GM18505 (cell line): ENCODE measurements at regions not wholly inside any gene's neighbourhood (a gene's known extent, or its start where the extent isn't known, plus 50 kb on each side); places are given as distances from the start of the nearest gene placed in this dataset.

Experiments used
- ATAC-seq: cut with Tn5 transposase; IDR thresholded peaks from one replicate; pipeline ENCODE4 v1.9.1; 2021; ENCODE audit not compliant: unreplicated experiment
- POLR2A ChIP-seq: IDR thresholded peaks from 4 replicates; pipeline ENCODE4 v1.6.1; 2011; ENCODE audit warnings: borderline replicate concordance; ENCODE audit not compliant: insufficient read depth, insufficient read length; ENCODE audit errors: extremely low read depth

DNA sequence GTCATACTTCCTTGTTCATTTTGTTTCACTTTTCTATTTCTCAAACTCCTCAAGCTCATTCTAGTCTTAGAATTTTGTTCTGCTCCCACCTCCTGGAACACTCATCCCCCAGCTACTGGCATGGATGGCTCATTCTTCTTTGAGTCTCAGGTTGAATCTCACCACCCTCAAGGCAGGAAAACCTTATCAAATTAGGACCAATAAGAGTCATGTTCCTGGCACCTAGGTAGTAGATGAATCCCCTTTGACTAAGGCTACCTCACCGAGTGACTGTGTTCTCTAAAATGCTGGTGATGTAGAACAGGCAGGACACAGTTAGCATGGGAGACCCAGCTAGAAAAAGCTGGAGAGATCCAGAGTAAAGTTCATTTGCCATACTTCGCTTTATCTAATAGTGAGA lies 1050.8 kb upstream of the EEF2KMT start:
- no peak for ATAC-seq
- no peak for TF ChIP-seq POLR2A

DNA sequence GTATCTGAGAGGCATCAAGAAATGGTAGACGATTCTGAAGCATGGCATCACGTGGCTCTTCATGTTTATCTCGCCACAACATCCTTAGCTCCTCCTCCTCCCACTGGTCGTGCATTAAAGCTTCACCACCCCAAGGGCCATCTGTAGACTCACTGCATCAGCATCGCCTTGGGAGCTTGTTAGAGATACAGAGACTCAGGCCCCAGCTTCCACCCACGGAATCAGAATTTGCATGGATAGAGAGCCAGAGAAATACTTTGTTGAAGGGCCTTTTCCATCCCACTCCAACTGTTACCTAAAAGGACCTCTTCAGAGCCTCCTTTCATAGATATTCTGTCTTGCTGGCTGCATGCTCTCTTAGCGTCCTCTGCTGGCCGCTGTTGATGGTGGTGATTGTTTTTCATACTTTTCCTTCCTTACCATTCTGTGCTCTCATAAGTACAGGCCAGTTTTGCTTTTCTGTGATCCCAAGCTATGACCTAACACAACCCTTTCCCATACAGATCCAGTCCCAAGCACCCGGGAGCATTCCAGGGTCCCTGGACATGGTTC lies 1049.4 kb upstream of the EEF2KMT start:
- no peak for ATAC-seq
- TF ChIP-seq POLR2A: no peak

DNA sequence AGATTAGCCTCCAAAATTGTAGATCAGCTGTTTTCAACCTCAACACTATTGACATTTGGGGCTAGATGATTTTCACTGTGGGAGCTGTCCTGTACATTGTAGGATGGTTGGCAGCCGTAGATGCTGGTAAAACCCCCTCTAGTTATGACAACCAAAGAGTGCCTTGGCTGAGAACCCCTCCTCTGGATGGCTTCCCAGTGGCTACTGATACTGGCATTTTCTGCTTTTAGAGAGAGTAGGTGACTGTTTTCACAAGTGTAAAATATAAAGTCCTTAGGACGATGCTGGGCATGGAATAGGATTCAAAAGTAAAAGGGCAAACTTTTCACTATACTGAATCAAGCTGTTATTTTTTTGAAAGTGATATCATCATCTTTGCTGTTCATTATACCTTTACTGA lies 1048.8 kb upstream of the EEF2KMT start:
- no peak for ATAC-seq
- no peak for TF ChIP-seq POLR2A

DNA sequence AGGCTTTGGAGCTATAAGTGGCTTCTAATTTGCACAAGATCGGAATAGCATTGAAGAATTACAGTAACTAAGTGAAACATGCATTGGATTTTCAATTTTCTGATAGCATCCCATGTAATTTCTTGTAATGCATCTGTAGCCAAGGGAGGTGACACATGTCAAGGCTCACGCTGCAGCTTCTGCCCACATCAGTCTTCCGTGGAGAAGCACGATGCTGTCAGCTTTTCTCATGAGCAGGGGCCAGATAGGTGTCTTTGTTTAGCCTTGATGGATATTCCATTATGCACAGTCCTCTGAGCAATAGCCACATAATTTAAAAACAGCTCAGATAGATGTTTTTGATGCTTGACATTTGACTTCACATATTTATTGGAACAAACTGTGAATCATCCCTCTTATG lies 1046.9 kb upstream of the EEF2KMT start:
- ATAC-seq: no peak
- TF ChIP-seq POLR2A: no peak

DNA sequence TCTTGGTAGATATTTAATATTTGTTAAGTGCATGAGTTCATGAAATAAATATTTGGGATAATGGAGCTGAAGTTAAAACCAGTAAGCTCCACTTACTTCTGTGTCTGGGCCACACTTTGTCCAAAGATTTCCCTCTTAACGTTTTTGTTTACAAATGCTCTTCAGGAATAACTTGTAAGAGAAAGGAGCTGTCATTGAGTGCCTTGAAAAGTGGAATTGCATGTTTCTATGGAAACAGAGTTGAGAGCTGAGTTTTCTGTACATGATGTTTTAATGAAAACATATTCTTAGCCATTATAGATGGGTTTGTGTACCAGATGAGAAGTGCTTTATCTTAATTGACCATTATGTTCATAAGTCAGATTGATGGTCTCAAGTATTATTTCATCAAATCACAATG lies 1045.4 kb upstream of the EEF2KMT start:
- ATAC-seq: no peak
- no peak for TF ChIP-seq POLR2A

DNA sequence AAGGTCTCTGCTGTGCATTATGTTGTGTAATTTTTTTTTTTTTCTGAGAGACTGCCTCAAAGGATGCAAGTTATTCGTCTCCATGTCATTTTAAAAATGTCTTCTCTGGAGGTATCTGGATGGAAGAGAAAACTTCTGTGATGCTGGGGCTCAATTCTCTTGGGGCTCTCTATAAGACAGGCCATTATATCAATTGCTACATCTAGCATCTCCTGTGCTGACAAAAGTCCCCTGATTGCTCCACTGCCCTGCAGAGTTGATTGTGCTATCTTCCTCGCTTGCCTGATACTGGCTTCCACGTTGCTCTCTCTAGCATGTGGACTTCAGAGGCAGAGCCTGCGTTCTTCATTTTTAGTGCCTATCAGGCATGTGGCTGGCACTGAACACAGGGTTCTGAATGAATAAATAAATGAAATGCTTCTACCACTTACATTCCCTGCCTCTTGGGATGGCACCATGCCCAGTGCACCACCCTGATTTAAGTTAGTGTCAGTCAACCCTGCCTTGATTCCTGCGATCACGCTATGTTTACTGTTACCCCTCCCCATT lies 1035.5 kb upstream of the EEF2KMT start:
- ATAC-seq: no peak
- no peak for TF ChIP-seq POLR2A

DNA sequence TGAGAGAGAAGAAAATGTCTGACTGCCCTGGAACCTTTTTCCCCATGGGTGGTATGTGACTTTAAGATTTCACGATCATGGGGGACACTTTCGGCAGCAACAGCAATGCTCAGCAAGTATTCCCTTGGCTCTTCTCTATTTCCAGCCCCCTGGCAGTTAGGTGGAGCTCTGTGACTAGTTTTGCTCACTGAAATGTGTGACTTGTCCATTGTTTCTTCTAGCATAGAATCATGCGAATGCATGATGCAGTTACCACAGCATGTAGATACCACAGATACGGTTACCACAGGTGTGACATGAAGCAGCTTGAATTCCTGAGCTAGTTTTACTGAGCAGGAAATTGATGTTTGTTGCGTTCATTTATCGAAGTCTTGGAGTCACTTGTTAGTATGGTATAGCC lies 1034.5 kb upstream of the EEF2KMT start:
- ATAC-seq: no peak
- no peak for TF ChIP-seq POLR2A

DNA sequence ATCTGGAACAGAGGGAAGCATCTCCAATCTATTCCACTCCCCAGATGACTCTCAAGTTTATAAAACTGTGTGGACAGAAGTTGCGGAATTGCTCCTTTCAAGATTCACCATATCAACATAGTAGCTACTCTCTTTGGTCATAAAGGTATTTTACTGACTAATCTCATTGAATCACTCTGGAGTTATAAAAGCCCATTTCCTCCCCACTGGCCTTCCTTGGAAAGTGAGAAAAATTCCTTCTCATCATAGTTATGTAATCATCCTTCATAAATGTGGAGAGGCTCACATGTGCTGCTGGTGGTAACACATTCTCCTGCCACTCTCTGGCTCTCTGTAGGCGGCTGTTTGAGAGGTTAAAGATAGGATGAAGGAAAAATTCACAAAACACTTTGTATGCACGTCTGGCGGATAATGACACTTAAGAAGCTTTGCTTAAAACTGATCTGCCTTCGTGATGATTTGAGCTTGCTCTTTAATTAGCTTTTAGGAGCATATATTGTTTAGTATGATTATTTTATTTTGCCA lies 1034.0 kb upstream of the EEF2KMT start:
- ATAC-seq: no peak
- TF ChIP-seq POLR2A: no peak

DNA sequence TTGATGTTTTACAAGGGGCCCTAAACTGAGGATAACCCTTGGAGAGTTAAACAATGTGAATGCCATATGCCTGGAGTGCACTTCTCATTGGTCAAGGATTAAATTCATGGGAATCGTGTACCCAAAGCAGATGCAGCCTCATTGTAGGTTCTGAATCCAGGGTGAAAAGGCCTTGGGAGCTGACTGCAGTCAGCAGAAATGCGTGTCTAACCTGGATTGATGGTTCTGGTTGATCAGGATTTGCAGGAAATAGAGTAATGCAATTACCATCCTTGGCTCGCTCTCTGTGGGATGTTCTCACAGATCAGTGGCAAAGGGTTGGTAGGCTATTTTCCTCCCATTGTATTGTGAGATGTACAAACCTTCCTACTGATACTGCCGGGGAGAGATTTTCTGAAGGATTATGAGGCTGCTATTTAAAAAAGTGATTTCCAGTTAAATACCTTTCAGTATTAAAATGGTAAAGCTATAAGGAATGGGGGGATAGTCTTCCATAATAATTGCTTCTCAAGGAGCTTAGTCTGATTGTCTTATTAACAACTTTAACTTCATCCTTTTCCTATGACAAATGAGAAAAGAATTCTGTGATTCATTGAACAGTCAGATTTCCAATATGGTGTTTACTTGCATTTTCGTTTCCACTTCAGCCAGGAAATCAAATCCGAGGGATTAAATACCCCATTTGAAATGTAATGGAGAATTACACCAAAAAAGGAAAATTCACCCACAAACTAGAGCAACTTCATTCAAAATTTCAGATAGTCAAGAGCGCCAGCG lies 1028.1 kb upstream of the EEF2KMT start:
- TF ChIP-seq POLR2A: no peak
- no peak for ATAC-seq

DNA sequence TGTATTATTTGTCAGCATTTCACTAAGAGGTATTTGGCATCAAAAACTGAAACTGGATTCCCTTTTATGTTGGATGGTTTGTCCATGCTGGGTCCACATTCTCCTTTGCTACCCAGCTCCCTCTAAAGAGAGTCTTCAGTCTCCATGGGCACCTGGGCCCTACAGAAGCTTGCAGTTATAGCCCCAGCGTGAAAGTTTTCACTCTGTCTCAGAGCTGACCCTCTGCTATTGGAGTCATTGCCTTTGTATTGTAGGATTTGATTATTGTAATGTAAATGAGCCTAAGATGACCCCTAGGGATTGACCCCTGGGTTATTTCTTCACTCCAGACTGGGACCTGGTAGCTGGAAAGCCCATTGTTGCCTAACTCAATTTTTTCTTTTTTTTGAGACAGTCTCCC lies 1026.5 kb upstream of the EEF2KMT start:
- ATAC-seq: no peak
- no peak for TF ChIP-seq POLR2A

DNA sequence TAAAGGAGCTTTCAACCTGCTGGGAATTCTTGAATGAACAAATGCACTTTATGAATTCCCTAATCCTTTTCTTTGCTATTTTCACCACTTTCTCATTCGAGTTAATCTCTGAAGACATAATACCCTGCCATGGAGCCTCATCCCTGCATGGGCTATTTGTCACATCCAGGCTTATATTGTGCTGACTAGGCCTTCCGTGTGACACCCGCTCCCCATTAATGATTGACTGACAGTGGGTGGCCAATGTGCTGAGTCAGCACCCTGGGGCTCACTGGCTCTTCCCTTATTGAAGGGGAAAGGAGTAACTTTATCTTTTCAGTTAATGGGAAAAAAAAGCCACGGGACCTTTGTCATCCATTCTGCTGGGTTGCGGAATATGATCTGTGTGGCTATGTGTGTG lies 1024.8 kb upstream of the EEF2KMT start:
- no peak for ATAC-seq
- no peak for TF ChIP-seq POLR2A

DNA sequence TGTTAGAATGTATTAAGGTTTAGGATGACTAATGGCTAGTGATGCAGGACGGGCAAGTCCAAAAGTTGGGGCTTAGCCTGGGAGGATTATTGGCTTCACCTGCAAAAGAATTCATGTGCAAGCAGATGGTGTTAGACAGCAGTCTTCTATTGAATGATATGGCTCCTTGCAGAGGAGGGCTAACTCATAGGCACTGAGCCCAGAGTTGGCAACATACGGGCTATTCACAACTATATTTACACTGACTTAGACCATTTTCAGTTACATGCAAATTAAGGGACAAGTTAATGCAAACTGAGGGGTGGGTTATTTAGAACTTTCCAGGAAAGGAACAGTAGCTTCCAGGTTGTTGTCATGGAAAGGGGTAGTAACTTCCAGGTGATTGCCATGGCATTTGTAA lies 1017.1 kb upstream of the EEF2KMT start:
- TF ChIP-seq POLR2A: no peak

DNA sequence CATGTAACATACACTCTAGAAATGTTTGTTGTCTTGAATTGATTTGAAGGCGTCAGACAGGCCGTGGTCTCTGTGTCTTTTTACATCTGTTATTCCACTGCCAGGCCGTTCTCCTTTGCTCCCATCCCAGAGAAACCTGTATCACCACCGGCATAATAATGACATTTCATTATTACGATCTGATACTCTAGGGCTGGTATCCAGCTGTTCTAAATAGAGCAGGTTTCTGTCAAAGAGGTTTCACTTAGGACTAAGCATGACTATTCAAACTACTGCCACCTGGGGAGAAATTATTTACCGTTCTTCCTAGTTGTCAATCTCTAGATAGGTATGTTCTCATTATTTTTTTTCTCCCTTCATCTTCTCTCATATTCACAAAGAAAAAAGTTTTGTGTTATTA lies 1016.2 kb upstream of the EEF2KMT start:
- no peak for ATAC-seq
- TF ChIP-seq POLR2A: no peak

More for the DNA sequence above, 1017.1 kb upstream of the EEF2KMT start:
- no peak for ATAC-seq

DNA sequence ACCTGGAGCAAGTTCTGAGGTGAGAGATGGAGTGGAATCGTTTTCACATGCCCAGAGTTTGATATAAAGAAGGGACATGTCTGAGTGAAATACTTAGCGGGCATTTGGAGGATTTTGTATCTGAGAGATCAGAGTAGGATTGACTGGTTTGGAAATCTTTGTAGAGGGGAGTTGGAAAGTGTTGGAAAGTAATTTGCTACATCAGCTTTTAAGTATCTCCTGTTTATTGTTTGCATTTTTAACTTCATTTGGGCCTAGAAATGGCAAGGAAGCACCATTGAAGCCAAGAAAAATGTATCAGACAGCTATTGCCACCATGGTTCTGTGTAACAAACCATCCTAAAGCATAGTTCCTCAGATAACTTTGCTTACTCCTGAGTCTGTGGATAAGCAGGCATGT lies 1015.1 kb upstream of the EEF2KMT start:
- no peak for TF ChIP-seq POLR2A
- ATAC-seq: no peak
